ENCODE measurements at regions not wholly inside any gene's neighbourhood (a gene's known extent, or its start where the extent isn't known, plus 50 kb on each side); places are given as distances from the start of the nearest gene placed in this dataset.

DNA sequence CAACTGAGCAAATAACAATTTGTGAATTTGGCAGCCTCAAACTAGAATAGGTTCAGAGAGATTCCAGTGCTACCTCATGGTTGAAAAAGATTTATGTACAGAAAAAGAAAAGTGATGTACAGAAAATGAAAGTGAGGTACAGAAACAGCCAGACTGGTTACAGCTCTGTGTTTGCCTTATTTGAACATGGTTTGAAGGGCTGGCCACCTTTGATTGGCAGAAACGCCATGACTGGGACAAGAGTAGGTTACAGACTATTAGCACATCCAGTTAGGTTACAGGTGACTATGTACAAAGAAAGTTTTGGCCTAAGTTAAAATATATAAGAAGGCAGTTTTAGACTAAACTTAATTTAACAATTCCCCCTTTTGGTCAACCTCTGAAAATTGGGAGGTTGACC is 309.4 kb downstream of the BTG1 start:
- no peak for TF ChIP-seq POLR2A (IDR thresholded peaks at IDR 0.05)
- TF ChIP-seq, protein P1, sequence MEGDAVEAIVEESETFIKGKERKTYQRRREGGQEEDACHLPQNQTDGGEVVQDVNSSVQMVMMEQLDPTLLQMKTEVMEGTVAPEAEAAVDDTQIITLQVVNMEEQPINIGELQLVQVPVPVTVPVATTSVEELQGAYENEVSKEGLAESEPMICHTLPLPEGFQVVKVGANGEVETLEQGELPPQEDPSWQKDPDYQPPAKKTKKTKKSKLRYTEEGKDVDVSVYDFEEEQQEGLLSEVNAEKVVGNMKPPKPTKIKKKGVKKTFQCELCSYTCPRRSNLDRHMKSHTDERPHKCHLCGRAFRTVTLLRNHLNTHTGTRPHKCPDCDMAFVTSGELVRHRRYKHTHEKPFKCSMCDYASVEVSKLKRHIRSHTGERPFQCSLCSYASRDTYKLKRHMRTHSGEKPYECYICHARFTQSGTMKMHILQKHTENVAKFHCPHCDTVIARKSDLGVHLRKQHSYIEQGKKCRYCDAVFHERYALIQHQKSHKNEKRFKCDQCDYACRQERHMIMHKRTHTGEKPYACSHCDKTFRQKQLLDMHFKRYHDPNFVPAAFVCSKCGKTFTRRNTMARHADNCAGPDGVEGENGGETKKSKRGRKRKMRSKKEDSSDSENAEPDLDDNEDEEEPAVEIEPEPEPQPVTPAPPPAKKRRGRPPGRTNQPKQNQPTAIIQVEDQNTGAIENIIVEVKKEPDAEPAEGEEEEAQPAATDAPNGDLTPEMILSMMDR (IDR thresholded peaks at IDR 0.05), result no peak

Measured in uterus (tissue), 2 donors.